Keratinocyte (primary cell): ENCODE measurements at regions not wholly inside any gene's neighbourhood (a gene's known extent, or its start where the extent isn't known, plus 50 kb on each side); places are given as distances from the start of the nearest gene placed in this dataset.

Experiments
- DNase-seq: peaks from one replicate; pipeline ENCODE4 v3.0.0-alpha.2; 2011; ENCODE audit warnings: low read depth, missing footprints, low spot score
- FAIRE-seq: peaks from 2 replicates; lab custom pipeline; 2011; peaks lifted over from hg19 to GRCh38; lab: Jason Lieb, UNC
- H2AFZ ChIP-seq: 2 replicates; pipeline ENCODE4 v1.6.0; 2012; ENCODE audit warnings: low read length, control low read depth, inconsistent platforms; ENCODE audit not compliant: control insufficient read depth
- H3K27ac ChIP-seq: 2 replicates; pipeline ENCODE4 v1.5.1; 2011; ENCODE audit warnings: low read length; ENCODE audit not compliant: control insufficient read depth, insufficient read depth
- H3K27me3 ChIP-seq: 3 replicates; pipeline ENCODE4 v1.6.0; 2011; ENCODE audit warnings: low read length; ENCODE audit not compliant: control insufficient read depth, insufficient read depth; ENCODE audit errors: extremely low read depth
- H3K36me3 ChIP-seq, 2 experiments: 2 replicates in 1 of 2; 3 replicates in 1 of 2; pipeline ENCODE4 v1.5.1; 2011; ENCODE audit warnings: low read length in 2 of 2, mild to moderate bottlenecking in 1 of 2; ENCODE audit not compliant: control insufficient read depth in 2 of 2, insufficient read depth in 2 of 2; ENCODE audit errors: extremely low read depth in 1 of 2
- H3K4me1 ChIP-seq: 3 replicates; pipeline ENCODE4 v1.5.1; 2011; ENCODE audit warnings: low read length; ENCODE audit not compliant: control insufficient read depth, insufficient read depth; ENCODE audit errors: extremely low read depth
- H3K4me2 ChIP-seq: 3 replicates; pipeline ENCODE4 v1.6.0; 2011; ENCODE audit warnings: low read depth, low read length; ENCODE audit not compliant: control insufficient read depth, insufficient read depth; ENCODE audit errors: extremely low read depth
- H3K4me3 ChIP-seq, 3 experiments: fragments of 200-600 bp in 1 of 3; sonication (generic) in 1 of 3; 2 replicates in 2 of 3; 3 replicates in 1 of 3; pipeline ENCODE4 v1.5.1; 2011 to 2016; ENCODE audit warnings: low read length in 3 of 3, mild to moderate bottlenecking in 3 of 3, control low read depth in 2 of 3, inconsistent platforms in 1 of 3, low read depth in 1 of 3, mixed read lengths in 1 of 3, mixed run types in 1 of 3, moderate library complexity in 1 of 3; ENCODE audit not compliant: control insufficient read depth in 2 of 3, insufficient read depth in 2 of 3; ENCODE audit errors: extremely low read depth in 1 of 3
- H3K79me2 ChIP-seq: 2 replicates; pipeline ENCODE4 v1.6.0; 2012; ENCODE audit warnings: low read length; ENCODE audit not compliant: control insufficient read depth, insufficient read depth
- H3K9ac ChIP-seq: 3 replicates; pipeline ENCODE4 v1.6.0; 2011; ENCODE audit warnings: low read length; ENCODE audit not compliant: control insufficient read depth, insufficient read depth; ENCODE audit errors: extremely low read depth
- H3K9me1 ChIP-seq: 3 replicates; pipeline ENCODE4 v1.6.0; 2011; ENCODE audit warnings: low read length; ENCODE audit not compliant: control insufficient read depth, insufficient read depth; ENCODE audit errors: extremely low read depth
- H3K9me3 ChIP-seq: 2 replicates; pipeline ENCODE4 v1.5.1; 2012; ENCODE audit warnings: low read depth, low read length; ENCODE audit not compliant: control insufficient read depth
- H4K20me1 ChIP-seq: 3 replicates; pipeline ENCODE4 v1.6.0; 2011; ENCODE audit warnings: low read length; ENCODE audit not compliant: control insufficient read depth, insufficient read depth; ENCODE audit errors: extremely low read depth
- EZH2 ChIP-seq: IDR thresholded peaks from one replicate; pipeline ENCODE4 v1.6.1; 2012; ENCODE audit warnings: inconsistent platforms, mild to moderate bottlenecking, low read length, moderate library complexity
- dilution Hi-C: fragments of 300-500 bp; cut with MboI; formaldehyde crosslinking; loops from one replicate; pipeline ENCODE4 v1.7.0; 2020; ENCODE audit warnings: low sequenced_read_pairs; ENCODE audit not compliant: extremely low pct_ligation_motif_present
- TF ChIP-seq, protein P1 (sequence below), 3 experiments: IDR thresholded peaks in 1 of 3; conservative IDR thresholded peaks in 1 of 3; optimal IDR thresholded peaks in 1 of 3; 2 replicates in 2 of 3; 3 replicates in 1 of 3; pipeline versions ENCODE3 to v1.5.1; 2011; ENCODE audit warnings: low read length in 3 of 3, mild to moderate bottlenecking in 3 of 3, moderate library complexity in 2 of 3, control low read depth in 1 of 3, inconsistent platforms in 1 of 3; ENCODE audit not compliant: insufficient read depth in 2 of 3; ENCODE audit errors: extremely low read depth in 1 of 3

- Histone ChIP-seq H3K9me1 (no peaks in the 10 kb centered on the region), H3K9me3 (no peaks in the 10 kb centered on the region), H3K4me1 (peaks cover 23% of the 10 kb centered on the region), H3K27ac (peak overlapping the region; percentile 42), H3K79me2 (no peaks in the 10 kb centered on the region), H3K4me2 (peak overlapping the region; percentile 58), H3K9ac (no peak overlapping the region), H4K20me1 (no peaks in the 10 kb centered on the region), H3K4me3 (no peak overlapping the region), H2AFZ (peak overlapping the region; percentile 66), H3K36me3 (no peaks in the 10 kb centered on the region), H3K27me3 (no peaks in the 10 kb centered on the region)
- DNase-seq = no peak
- dilution Hi-C loops = no loop called here
- TF ChIP-seq, protein P1, sequence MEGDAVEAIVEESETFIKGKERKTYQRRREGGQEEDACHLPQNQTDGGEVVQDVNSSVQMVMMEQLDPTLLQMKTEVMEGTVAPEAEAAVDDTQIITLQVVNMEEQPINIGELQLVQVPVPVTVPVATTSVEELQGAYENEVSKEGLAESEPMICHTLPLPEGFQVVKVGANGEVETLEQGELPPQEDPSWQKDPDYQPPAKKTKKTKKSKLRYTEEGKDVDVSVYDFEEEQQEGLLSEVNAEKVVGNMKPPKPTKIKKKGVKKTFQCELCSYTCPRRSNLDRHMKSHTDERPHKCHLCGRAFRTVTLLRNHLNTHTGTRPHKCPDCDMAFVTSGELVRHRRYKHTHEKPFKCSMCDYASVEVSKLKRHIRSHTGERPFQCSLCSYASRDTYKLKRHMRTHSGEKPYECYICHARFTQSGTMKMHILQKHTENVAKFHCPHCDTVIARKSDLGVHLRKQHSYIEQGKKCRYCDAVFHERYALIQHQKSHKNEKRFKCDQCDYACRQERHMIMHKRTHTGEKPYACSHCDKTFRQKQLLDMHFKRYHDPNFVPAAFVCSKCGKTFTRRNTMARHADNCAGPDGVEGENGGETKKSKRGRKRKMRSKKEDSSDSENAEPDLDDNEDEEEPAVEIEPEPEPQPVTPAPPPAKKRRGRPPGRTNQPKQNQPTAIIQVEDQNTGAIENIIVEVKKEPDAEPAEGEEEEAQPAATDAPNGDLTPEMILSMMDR (optimal IDR thresholded peaks at IDR 0.05 in 1 of 3, IDR thresholded peaks at IDR 0.05 in 1 of 3, conservative IDR thresholded peaks at IDR 0.05 in 1 of 3; ENCODE audit: extremely low read depth in 1 of 3, insufficient read depth in 2 of 3, low read length in 3 of 3) = no peak
- TF ChIP-seq EZH2 = no peak
- peak; percentile 79 for FAIRE-seq
Observed at GRCh38 chr6:139977887-139978332, 603.5 kb upstream of the CITED2 start.

GRCh38 chr6:139973669-139974344 lies 599.4 kb upstream of the CITED2 start:
- DNase-seq (no peak), FAIRE-seq (no peak)
- H3K79me2 ChIP-seq = no peaks in the 10 kb centered on the region
- no peak overlapping the region for H2AFZ ChIP-seq
- no peak overlapping the region for H3K9ac ChIP-seq
- H3K4me2 ChIP-seq = no peak overlapping the region
- H4K20me1 ChIP-seq = no peaks in the 10 kb centered on the region
- H3K4me1 ChIP-seq = peaks cover 21% of the 10 kb centered on the region
- H3K27me3 ChIP-seq = no peaks in the 10 kb centered on the region
- H3K9me3 ChIP-seq = no peaks in the 10 kb centered on the region
- H3K27ac ChIP-seq = no peak overlapping the region
- H3K36me3 ChIP-seq = no peaks in the 10 kb centered on the region
- no peaks in the 10 kb centered on the region for H3K9me1 ChIP-seq
- TF ChIP-seq EZH2 = no peak
- TF ChIP-seq, protein P1 (optimal IDR thresholded peaks at IDR 0.05 in 1 of 3, IDR thresholded peaks at IDR 0.05 in 1 of 3, conservative IDR thresholded peaks at IDR 0.05 in 1 of 3; ENCODE audit: extremely low read depth in 1 of 3, insufficient read depth in 2 of 3, low read length in 3 of 3) = no peak
- no peak overlapping the region for H3K4me3 ChIP-seq
- dilution Hi-C loops = no loop called here
